HG03378 (cell line): ENCODE measurements at regions not wholly inside any gene's neighbourhood (a gene's known extent, or its start where the extent isn't known, plus 50 kb on each side); places are given as distances from the start of the nearest gene placed in this dataset.

ENCODE experiments used
- ATAC-seq: cut with Tn5 transposase; IDR thresholded peaks from one replicate; pipeline ENCODE4 v1.9.1; 2021; ENCODE audit warnings: mild to moderate bottlenecking, moderate library complexity; ENCODE audit not compliant: unreplicated experiment

GRCh38 chr4:137343221-137343620 is 189.1 kb downstream of the PCDH18 start:
- ATAC-seq = no peak

- no peak for ATAC-seq
These were observed 199.3 kb downstream of the PCDH18 start for GRCh38 chr4:137333031-137333430.

DNA sequence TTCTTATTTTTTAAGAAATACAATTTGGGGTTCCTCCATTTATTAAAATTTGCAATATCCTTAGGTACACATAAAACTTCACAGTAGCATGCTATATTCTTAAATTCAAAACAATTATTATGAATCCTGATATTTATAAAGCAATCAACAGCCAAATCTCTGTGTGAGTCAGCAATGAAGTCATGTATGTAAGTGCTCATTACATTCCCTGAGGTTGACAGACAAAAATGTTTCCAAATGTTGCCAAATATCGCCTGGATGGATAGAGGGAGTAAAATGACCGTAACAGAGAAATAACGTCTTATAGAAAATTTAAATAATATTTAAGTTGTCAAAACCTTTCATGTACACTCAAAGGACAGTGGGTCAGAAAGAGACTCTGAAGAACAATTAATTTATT is 220.0 kb downstream of the PCDH18 start:
- ATAC-seq = no peak

GRCh38 chr4:137310593-137311490 is 221.5 kb downstream of the PCDH18 start:
- ATAC-seq = no peak

DNA sequence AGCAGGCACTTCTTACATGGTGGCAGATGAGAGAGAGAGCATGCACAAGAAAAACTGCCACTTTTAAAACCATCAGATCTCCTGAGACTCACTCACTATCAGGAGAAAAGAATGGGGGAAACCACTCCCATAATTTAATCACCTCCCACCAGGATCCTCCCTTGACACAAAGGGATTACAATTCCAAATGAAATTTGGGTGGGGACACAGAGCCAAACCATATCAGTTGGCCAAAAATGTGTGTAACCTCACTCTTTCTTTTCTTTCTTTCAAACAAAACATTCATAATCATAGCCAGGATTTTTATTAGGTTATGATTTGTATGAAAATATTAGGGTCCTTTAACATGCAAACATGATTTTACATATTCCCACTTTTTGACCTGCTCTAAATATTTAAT is 222.1 kb downstream of the PCDH18 start:
- ATAC-seq = no peak

DNA sequence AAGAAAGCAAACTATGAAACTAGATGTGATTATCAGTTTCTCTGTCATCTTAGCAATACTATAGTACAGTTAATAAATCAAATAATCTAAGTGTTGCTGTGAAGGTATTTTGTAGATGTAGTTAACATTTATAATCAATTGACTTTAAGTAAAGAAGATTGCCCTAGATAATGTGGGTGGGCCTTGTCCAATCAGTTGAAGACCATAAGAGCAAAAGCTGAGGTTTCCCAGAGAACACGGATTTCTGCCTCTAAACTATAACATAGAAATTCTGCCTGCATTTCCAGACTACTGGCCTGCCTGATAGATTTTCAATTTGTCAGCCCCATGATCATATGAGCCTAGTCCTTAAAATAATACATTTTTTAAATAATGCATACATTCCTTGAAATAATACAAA is 222.9 kb downstream of the PCDH18 start:
- ATAC-seq = no peak

- no peak for ATAC-seq
These were observed 224.5 kb downstream of the PCDH18 start for GRCh38 chr4:137307806-137308205.

DNA sequence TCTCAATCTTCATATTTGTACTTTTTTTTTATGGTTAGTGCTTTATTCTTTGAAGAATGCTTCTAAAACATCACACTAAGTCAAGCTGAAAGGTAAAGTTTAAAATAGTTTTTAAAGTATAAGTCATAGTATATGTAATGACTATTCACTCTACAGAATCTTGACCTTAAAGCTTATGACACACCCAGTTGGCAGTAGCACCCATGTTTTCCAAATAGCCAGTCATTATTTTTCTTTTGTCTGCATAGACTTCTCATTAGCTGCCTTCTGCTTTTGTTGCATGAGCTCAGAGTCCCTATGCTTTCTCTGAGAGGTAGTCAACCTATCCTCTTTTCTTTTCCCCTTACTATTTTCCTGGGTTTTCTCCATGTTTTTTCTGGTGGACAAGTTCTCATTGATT is 231.5 kb downstream of the PCDH18 start:
- no peak for ATAC-seq

- no peak for ATAC-seq
These were observed 233.0 kb downstream of the PCDH18 start for GRCh38 chr4:137299281-137299680.

- no peak for ATAC-seq
These were observed 239.0 kb downstream of the PCDH18 start for GRCh38 chr4:137293281-137293680.

- no peak for ATAC-seq
These were observed 248.6 kb downstream of the PCDH18 start for GRCh38 chr4:137283737-137284136.

DNA sequence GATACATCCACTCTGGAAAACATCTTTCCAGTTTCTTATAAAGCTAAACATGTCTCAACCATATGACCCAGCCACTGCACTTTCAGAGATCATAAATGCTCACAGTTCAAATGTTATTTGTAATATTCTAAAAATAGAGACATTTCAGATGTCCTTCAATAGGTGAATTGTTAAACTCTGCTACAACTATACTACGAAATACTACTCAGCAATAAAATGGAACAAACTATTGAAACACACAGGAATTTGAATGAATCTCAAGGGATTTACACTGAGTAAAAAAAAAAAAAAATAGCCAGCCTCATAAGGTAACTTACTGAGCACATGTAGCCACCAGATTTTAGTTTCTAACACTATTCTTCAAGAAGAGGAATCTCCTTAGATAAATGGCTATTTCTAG is 253.9 kb downstream of the PCDH18 start:
- no peak for ATAC-seq

DNA sequence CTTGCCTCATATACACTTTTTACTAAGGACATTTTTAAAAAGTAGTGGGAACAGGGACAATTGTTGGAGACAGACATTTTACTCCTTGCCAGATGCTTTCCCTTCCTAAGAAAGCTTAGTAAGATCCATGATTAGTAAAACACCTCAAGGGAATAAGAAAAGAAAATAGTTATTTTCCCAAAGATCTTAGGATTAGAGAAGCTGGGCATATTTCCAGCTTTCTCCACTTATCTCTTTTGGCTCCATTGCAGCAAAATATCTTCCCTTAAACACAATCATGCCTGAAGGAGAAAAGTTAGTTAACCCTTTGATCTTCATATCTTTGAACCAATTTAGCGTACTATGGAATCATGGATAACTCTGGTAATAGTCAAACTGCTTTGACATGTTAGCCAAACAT is 257.9 kb downstream of the PCDH18 start:
- no peak for ATAC-seq

- no peak for ATAC-seq
These were observed 265.3 kb downstream of the PCDH18 start for GRCh38 chr4:137267024-137267423.

DNA sequence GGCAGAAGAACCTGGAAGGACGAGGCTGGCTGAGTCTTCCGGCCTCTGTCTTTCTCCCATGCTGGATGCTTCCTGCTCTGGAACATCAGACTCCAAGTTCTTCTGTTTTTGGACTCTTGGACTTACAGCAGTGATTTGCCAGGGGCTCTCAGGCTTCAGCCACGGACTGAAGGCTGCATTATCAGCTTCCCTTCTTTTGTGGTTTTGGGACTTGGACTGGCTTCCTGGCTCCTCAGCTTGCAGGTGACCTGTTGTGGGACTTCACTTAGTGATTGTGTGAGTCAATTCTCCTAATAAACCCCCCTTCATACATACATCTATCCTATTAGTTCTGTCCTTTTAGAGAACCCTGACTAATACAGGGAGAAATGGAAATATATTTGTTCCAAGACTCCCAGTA is 265.8 kb downstream of the PCDH18 start:
- ATAC-seq = no peak

DNA sequence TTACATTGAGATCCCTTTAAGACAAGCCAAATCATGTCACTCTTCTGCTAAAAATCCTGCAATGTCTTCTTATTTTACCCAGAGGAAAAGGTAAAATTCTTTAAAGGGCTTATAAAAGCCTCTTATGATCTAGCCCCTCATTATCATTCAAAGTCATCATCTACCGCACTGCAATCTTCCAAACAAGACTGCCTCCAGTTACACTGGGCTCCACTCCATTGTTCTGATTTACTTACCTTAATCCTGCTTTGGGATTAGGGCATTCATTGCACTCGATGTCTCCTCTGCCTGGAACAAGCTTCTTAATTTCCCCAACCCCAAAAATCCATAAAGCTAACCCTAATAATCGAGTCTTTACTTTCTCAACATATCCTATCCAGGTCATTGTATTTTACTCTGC is 269.1 kb downstream of the PCDH18 start:
- no peak for ATAC-seq

GRCh38 chr4:137253949-137254348 is 278.3 kb downstream of the PCDH18 start:
- no peak for ATAC-seq

- ATAC-seq = no peak
These were observed 283.2 kb downstream of the PCDH18 start for GRCh38 chr4:137249112-137249511.

DNA sequence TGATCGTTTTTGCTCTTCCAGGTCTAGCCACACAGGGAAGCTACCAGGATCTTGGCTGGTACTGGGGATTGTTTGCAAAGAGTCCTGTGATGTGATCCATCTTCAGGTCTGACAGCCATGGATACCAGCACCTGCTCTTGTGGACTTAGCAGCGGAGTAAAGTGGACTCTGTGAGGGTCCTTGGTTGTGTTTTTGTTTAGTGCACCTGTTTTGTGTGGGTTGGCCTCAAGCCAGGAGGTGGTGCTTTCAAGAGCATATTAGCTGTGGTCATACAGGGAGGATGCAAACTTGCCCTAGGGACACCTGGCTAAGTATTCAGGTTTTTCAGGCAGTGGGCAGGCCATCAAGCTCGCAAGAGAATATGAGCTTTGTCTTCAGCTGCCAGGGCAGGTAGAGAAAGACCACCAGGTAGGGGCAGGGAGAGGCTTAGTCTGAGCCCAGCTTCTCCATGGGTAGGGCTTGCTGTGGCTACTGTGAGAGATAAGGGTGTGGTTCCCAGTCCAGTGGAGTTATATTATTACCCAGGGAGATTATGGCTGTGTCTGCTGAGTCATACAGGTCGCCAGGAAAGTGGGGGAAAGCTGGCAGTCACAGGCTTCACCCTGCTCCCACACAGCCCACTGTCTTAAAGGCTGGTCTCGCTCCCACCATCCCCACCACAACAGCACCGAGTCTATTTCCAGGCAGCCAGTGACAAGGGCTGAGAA is 293.7 kb downstream of the PCDH18 start:
- ATAC-seq = no peak

DNA sequence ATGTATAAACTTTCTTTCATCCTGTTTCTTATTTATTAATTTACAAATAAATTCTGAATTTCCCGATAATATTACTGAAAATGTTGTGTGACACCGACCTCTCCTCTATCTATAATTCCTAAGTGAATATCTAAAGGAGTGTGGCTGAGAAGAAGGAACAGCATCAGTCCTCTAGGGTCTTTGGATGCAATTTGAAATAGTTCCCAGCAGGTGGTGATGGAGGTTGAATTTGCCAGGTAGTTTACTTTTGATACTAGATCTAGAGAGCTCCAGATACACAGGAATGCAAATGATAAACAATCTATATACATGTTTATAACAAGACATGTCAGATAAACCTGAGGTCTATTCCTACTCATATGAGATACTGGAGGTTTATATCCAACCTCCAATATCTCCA is 305.4 kb downstream of the PCDH18 start:
- ATAC-seq = no peak

GRCh38 chr4:137226221-137226620 is 306.1 kb downstream of the PCDH18 start:
- no peak for ATAC-seq
